ENCODE measurements at regions not wholly inside any gene's neighbourhood (a gene's known extent, or its start where the extent isn't known, plus 50 kb on each side); places are given as distances from the start of the nearest gene placed in this dataset.

GRCh38 chr4:10810411-10810810 lies 125.8 kb upstream of the CLNK start:
- no peaks in the 10 kb centered on the region for H4K20me1 ChIP-seq (ENCODE audit: insufficient read depth, low read length, poor library complexity, severe bottlenecking)
- no peak overlapping the region for H3K4me3 ChIP-seq (ENCODE audit: low read length, poor library complexity, severe bottlenecking)
- H3K27me3 ChIP-seq (ENCODE audit: insufficient read depth, low read length, poor library complexity, severe bottlenecking): no peaks in the 10 kb centered on the region
- no peaks in the 10 kb centered on the region for H3K9me2 ChIP-seq (replicated peaks; ENCODE audit: low read depth, low read length)
- H3K9ac ChIP-seq (ENCODE audit: low read depth, low read length, poor library complexity, severe bottlenecking): no peak overlapping the region
- no peak overlapping the region for H2AFZ ChIP-seq (ENCODE audit: low read length)
- no peaks in the 10 kb centered on the region for H3F3A ChIP-seq (ENCODE audit: low read depth)
- TF ChIP-seq, protein P1, sequence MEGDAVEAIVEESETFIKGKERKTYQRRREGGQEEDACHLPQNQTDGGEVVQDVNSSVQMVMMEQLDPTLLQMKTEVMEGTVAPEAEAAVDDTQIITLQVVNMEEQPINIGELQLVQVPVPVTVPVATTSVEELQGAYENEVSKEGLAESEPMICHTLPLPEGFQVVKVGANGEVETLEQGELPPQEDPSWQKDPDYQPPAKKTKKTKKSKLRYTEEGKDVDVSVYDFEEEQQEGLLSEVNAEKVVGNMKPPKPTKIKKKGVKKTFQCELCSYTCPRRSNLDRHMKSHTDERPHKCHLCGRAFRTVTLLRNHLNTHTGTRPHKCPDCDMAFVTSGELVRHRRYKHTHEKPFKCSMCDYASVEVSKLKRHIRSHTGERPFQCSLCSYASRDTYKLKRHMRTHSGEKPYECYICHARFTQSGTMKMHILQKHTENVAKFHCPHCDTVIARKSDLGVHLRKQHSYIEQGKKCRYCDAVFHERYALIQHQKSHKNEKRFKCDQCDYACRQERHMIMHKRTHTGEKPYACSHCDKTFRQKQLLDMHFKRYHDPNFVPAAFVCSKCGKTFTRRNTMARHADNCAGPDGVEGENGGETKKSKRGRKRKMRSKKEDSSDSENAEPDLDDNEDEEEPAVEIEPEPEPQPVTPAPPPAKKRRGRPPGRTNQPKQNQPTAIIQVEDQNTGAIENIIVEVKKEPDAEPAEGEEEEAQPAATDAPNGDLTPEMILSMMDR (conservative IDR thresholded peaks at IDR 0.05; ENCODE audit: low read length): no peak
- no peak for TF ChIP-seq EZH2phosphoT487 (IDR thresholded peaks at IDR 0.05; ENCODE audit: borderline replicate concordance)
- no peak overlapping the region for H3K4me2 ChIP-seq (ENCODE audit: low read depth, low read length, poor library complexity, severe bottlenecking)
- H3K4me1 ChIP-seq (ENCODE audit: insufficient read depth, low read length, poor library complexity, severe bottlenecking): no peaks in the 10 kb centered on the region
- no peaks in the 10 kb centered on the region for H3K79me2 ChIP-seq (ENCODE audit: insufficient read depth, low read length)
- no peaks in the 10 kb centered on the region for H3K9me3 ChIP-seq (ENCODE audit: insufficient read depth, low read depth, low read length)
- no peaks in the 10 kb centered on the region for H3K36me3 ChIP-seq (ENCODE audit: insufficient read depth, low read length)

DNA sequence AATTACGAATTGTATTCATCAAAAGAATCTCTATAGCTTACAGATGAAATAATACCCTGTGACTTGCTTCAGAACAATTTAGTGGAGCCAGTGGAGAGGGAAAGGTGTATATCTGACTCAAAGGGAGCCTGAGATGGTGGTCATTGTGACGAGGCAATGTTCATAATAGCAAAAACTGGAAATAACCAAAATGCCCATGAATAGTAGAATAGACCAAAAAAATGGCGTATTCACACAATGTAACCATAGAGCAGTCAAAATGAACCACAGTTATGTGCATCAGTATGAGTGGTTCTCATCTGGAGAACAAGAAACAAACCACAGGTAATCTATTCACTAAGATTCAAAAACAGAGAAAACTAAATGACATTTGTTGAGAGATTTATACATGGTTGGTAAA lies 125.3 kb upstream of the CLNK start:
- H3K4me2 ChIP-seq (ENCODE audit: low read depth, low read length, poor library complexity, severe bottlenecking): no peak overlapping the region
- no peak overlapping the region for H3K4me3 ChIP-seq (ENCODE audit: low read length, poor library complexity, severe bottlenecking)

DNA sequence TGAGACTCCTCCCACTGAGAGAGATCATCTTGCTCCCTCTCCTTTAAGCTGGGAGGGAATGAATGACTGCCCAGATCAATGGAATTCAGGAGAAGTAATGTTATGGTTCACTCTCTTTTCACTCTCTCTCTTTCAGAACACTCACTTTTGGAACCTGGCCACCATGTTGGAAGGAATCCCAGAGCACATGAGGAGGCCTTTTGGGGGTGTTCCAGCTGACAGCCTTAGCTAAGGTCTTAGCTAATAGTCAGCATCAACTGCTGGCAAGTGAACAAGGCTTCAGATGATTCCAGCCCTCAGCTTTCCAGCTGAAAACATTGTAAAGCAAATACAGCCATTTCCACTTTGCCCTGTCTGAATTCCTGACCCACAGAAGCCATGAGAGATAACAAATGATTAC lies 124.0 kb upstream of the CLNK start:
- Histone ChIP-seq H3K4me1 (ENCODE audit: insufficient read depth, low read length, poor library complexity, severe bottlenecking) (no peaks in the 10 kb centered on the region), H3K9me3 (ENCODE audit: insufficient read depth, low read depth, low read length) (no peaks in the 10 kb centered on the region), H3K4me2 (ENCODE audit: low read depth, low read length, poor library complexity, severe bottlenecking) (no peak overlapping the region), H4K20me1 (ENCODE audit: insufficient read depth, low read length, poor library complexity, severe bottlenecking) (no peaks in the 10 kb centered on the region), H3K9me2 (replicated peaks; ENCODE audit: low read depth, low read length) (no peaks in the 10 kb centered on the region), H3K36me3 (ENCODE audit: insufficient read depth, low read length) (no peaks in the 10 kb centered on the region), H2AFZ (ENCODE audit: low read length) (no peak overlapping the region), H3K27me3 (ENCODE audit: insufficient read depth, low read length, poor library complexity, severe bottlenecking) (no peaks in the 10 kb centered on the region), H3K4me3 (ENCODE audit: low read length, poor library complexity, severe bottlenecking) (no peak overlapping the region), H3K9ac (ENCODE audit: low read depth, low read length, poor library complexity, severe bottlenecking) (no peak overlapping the region), H3K79me2 (ENCODE audit: insufficient read depth, low read length) (no peaks in the 10 kb centered on the region), H3F3A (ENCODE audit: low read depth) (no peaks in the 10 kb centered on the region)
- TF ChIP-seq EZH2phosphoT487 (IDR thresholded peaks at IDR 0.05; ENCODE audit: borderline replicate concordance): no peak
- TF ChIP-seq, protein P1 (conservative IDR thresholded peaks at IDR 0.05; ENCODE audit: low read length): no peak

More for the DNA sequence above, 125.3 kb upstream of the CLNK start:
- H2AFZ ChIP-seq (ENCODE audit: low read length): no peak overlapping the region
- no peaks in the 10 kb centered on the region for H3K9me2 ChIP-seq (replicated peaks; ENCODE audit: low read depth, low read length)
- no peaks in the 10 kb centered on the region for H3K9me3 ChIP-seq (ENCODE audit: insufficient read depth, low read depth, low read length)
- no peaks in the 10 kb centered on the region for H3K27me3 ChIP-seq (ENCODE audit: insufficient read depth, low read length, poor library complexity, severe bottlenecking)
- no peaks in the 10 kb centered on the region for H4K20me1 ChIP-seq (ENCODE audit: insufficient read depth, low read length, poor library complexity, severe bottlenecking)
- no peaks in the 10 kb centered on the region for H3F3A ChIP-seq (ENCODE audit: low read depth)
- no peaks in the 10 kb centered on the region for H3K4me1 ChIP-seq (ENCODE audit: insufficient read depth, low read length, poor library complexity, severe bottlenecking)
- TF ChIP-seq, protein P1 (conservative IDR thresholded peaks at IDR 0.05; ENCODE audit: low read length): no peak
- no peak for TF ChIP-seq EZH2phosphoT487 (IDR thresholded peaks at IDR 0.05; ENCODE audit: borderline replicate concordance)
- H3K36me3 ChIP-seq (ENCODE audit: insufficient read depth, low read length): no peaks in the 10 kb centered on the region
- H3K79me2 ChIP-seq (ENCODE audit: insufficient read depth, low read length): no peaks in the 10 kb centered on the region
- no peak overlapping the region for H3K9ac ChIP-seq (ENCODE audit: low read depth, low read length, poor library complexity, severe bottlenecking)

Measured in Loucy (cell line).